ENCODE measurements at regions not wholly inside any gene's neighbourhood (a gene's known extent, or its start where the extent isn't known, plus 50 kb on each side); places are given as distances from the start of the nearest gene placed in this dataset.

DNA sequence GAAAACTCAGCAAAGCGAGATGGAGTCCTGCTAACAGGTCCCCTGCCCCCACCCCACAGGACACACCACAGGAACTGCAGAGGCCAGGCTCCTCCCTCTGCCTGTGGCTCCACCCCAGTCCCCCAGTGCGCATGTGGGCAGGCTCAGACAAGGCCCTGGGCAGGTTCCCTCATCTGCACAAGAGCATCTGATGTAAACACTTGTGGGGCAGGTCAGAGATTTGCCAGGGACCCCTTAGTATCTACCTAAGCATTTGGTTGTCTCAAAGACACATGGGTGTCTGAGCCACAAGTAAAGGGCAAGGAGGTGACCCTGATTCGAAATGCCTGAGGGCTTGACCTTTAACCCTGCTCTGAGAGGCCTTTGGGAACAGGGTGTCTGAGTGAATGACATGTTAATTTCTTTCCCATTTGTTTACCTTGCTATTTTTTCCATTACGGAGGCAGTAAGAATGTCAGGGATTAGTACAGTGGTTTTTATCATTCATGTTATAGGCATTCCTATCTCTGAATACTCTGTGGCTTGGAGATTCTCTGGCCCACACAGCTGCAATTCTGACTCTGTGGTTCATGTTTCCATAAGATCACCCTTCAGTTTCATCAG is 85.3 kb downstream of the ZNF518B start:
- Mint-ChIP-seq H3K4me1 (no peaks in the 10 kb centered on the region), H3K27me3 (ENCODE audit: low read depth, poor library complexity) (peaks cover 16% of the 10 kb centered on the region), H3K9me3 (no peaks in the 10 kb centered on the region), H3K27ac (no peak overlapping the region), H3K4me3 (no peak overlapping the region), H3K36me3 (ENCODE audit: low read depth) (no peaks in the 10 kb centered on the region)
- TF ChIP-seq, protein P1, sequence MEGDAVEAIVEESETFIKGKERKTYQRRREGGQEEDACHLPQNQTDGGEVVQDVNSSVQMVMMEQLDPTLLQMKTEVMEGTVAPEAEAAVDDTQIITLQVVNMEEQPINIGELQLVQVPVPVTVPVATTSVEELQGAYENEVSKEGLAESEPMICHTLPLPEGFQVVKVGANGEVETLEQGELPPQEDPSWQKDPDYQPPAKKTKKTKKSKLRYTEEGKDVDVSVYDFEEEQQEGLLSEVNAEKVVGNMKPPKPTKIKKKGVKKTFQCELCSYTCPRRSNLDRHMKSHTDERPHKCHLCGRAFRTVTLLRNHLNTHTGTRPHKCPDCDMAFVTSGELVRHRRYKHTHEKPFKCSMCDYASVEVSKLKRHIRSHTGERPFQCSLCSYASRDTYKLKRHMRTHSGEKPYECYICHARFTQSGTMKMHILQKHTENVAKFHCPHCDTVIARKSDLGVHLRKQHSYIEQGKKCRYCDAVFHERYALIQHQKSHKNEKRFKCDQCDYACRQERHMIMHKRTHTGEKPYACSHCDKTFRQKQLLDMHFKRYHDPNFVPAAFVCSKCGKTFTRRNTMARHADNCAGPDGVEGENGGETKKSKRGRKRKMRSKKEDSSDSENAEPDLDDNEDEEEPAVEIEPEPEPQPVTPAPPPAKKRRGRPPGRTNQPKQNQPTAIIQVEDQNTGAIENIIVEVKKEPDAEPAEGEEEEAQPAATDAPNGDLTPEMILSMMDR (IDR thresholded peaks at IDR 0.05) = no peak
- peak; percentile 7 for DNase-seq

DNA sequence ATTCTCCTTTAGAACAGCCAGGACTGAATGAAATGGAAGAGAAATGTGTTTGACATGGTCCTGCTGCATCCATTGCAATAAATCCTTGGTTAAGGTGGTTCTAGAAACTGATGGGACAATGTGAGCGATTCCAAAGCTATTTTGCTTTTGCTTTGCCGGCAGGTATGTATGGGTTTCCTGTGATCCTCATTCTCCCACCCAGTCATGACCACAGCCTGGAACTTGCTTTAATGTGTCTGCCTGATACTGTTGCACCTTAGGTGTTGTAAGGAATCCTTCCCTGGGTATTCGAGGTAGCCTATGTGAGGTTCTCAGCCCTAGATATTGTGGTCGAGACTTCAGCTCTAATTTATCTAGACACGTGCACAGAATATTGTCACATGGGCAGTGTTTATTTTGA is 86.1 kb downstream of the ZNF518B start:
- no peak overlapping the region for H3K27ac Mint-ChIP-seq
- no peaks in the 10 kb centered on the region for H3K9me3 Mint-ChIP-seq

DNA sequence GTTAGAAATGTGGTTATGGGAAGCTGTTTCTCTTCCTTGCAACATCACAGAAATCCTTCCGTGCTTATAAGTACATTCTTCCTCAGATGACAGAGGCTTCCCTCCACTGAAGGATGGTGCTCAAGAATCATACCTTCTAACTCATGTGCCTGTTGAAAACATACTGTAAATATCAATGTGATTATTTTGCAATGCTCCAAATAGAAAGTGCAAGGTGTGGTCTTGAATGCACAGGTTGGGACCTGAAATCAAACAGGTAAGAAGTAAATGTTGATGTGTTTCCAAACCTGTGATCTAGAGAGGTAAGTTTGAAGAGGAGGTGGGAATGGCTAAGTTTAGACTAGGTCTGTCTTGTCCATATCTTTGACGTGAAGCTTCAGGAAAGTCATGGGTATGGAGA is 87.7 kb downstream of the ZNF518B start:
- H3K4me3 Mint-ChIP-seq = no peak overlapping the region
- DNase-seq = no peak
- H3K36me3 Mint-ChIP-seq (ENCODE audit: low read depth) = no peaks in the 10 kb centered on the region
- H3K27ac Mint-ChIP-seq = no peak overlapping the region
- no peaks in the 10 kb centered on the region for H3K4me1 Mint-ChIP-seq
- no peaks in the 10 kb centered on the region for H3K9me3 Mint-ChIP-seq
- peaks cover 12% of the 10 kb centered on the region for H3K27me3 Mint-ChIP-seq (ENCODE audit: low read depth, poor library complexity)
- TF ChIP-seq, protein P1 (IDR thresholded peaks at IDR 0.05) = no peak

More for the DNA sequence above, 86.1 kb downstream of the ZNF518B start:
- H3K27me3 Mint-ChIP-seq (ENCODE audit: low read depth, poor library complexity) = peaks cover 17% of the 10 kb centered on the region
- TF ChIP-seq, protein P1 (IDR thresholded peaks at IDR 0.05) = no peak
- H3K4me1 Mint-ChIP-seq = no peaks in the 10 kb centered on the region
- H3K36me3 Mint-ChIP-seq (ENCODE audit: low read depth) = no peaks in the 10 kb centered on the region
- no peak for DNase-seq
- no peak overlapping the region for H3K4me3 Mint-ChIP-seq

DNA sequence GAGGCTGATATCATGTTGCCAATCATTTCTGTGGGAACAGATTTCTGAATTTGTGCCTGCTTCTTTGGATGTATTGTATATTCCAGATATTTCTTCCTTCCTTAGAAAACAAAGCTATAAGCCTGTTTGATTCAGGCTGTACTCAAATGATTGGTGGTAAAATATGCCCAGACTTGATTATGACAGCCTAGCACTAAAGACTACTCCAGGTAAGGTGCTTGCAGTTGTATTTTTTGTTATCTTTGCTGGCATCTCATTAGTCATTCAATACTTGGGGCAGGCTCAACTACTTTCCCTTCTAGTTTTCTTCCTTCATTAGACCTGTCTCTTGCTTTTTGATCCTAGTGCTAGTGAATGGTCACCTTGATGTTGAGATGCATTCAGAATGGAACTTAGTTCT is 90.6 kb downstream of the ZNF518B start:
- no peaks in the 10 kb centered on the region for H3K36me3 Mint-ChIP-seq (ENCODE audit: low read depth)
- DNase-seq = no peak
- peaks cover 9% of the 10 kb centered on the region for H3K27me3 Mint-ChIP-seq (ENCODE audit: low read depth, poor library complexity)
- TF ChIP-seq, protein P1 (IDR thresholded peaks at IDR 0.05) = no peak
- no peaks in the 10 kb centered on the region for H3K4me1 Mint-ChIP-seq
- no peak overlapping the region for H3K4me3 Mint-ChIP-seq
- no peak overlapping the region for H3K27ac Mint-ChIP-seq
- no peaks in the 10 kb centered on the region for H3K9me3 Mint-ChIP-seq

DNA sequence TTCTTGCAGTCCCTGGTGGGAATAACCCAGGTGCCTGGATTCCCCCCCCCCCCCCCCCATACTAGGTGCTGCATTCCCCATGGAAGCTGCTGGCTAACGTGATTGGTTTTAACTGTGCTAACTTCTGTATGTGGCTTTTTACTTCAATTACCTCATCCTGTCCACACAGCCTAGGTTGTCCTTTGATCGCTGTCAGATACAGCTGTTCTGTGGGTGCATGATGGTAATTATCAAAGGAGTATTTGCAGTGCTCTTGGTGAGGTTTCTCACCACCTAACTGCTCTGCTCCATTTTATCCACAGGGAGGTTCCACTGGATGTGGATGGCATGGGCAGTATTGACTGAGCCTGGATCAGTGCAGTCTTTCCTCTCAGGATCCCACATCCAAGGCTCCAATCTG is 93.0 kb downstream of the ZNF518B start:
- no peaks in the 10 kb centered on the region for H3K36me3 Mint-ChIP-seq (ENCODE audit: low read depth)
- H3K4me1 Mint-ChIP-seq = no peaks in the 10 kb centered on the region
- H3K27ac Mint-ChIP-seq = no peak overlapping the region
- no peaks in the 10 kb centered on the region for H3K9me3 Mint-ChIP-seq
- no peak for DNase-seq
- TF ChIP-seq, protein P1 (IDR thresholded peaks at IDR 0.05) = no peak
- peaks cover 16% of the 10 kb centered on the region for H3K27me3 Mint-ChIP-seq (ENCODE audit: low read depth, poor library complexity)
- no peak overlapping the region for H3K4me3 Mint-ChIP-seq

DNA sequence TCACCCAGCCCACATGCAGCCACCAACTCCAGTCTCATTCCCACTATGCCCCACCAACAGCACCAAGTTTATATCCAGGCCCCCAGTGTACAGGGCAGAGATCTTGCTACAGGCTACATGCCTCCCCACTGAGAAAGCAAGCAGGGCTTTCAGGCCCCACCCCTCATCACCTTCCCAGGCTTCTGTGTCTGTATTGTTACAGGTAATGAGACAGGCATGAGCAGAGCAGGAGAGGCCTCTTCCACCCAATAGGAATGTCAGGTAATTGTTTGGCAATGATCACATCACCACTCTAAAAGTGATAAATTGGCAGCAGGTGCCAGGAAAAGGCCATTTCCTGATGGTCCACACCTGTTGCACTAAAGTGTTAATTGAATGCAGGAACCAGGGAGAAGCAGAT is 102.5 kb downstream of the ZNF518B start:
- no peaks in the 10 kb centered on the region for H3K4me1 Mint-ChIP-seq
- TF ChIP-seq, protein P1 (IDR thresholded peaks at IDR 0.05) = no peak
- H3K27ac Mint-ChIP-seq = no peak overlapping the region
- H3K4me3 Mint-ChIP-seq = no peak overlapping the region
- peaks cover 35% of the 10 kb centered on the region for H3K27me3 Mint-ChIP-seq (ENCODE audit: low read depth, poor library complexity)
- no peaks in the 10 kb centered on the region for H3K36me3 Mint-ChIP-seq (ENCODE audit: low read depth)
- H3K9me3 Mint-ChIP-seq = no peaks in the 10 kb centered on the region
- DNase-seq = no peak

All from nephron progenitor cell (in vitro differentiated cells).